Activated effector memory CD4-positive, alpha-beta T cell treated with Interleukin-2 at 50 U/mL for 16 hours (primary cell): ENCODE measurements at regions not wholly inside any gene's neighbourhood (a gene's known extent, or its start where the extent isn't known, plus 50 kb on each side); places are given as distances from the start of the nearest gene placed in this dataset.
"Not testable (repeated sequence)": the region's sequence is repeated elsewhere in the genome, so short reads cannot be mapped to it uniquely, and the experiment has no call there.

Experiments used
- DNase-seq: peaks from one replicate; pipeline ENCODE4 v3.0.0-alpha.2; 2020

- DNase-seq, result no peak
These were observed 136.3 kb upstream of the ESR1 start for GRCh38 chr6:151671195-151671594.

GRCh38 chr6:151674578-151674977, 132.9 kb upstream of the ESR1 start:
- no peak for DNase-seq

GRCh38 chr6:151675746-151676459, 131.6 kb upstream of the ESR1 start:
- DNase-seq, result peak; percentile 18

GRCh38 chr6:151676460-151676945, 131.0 kb upstream of the ESR1 start:
- no peak for DNase-seq

GRCh38 chr6:151677404-151677803, 130.1 kb upstream of the ESR1 start:
- DNase-seq, result no peak

GRCh38 chr6:151679081-151679480, 128.4 kb upstream of the ESR1 start:
- DNase-seq, result no peak

GRCh38 chr6:151679941-151680340, 127.5 kb upstream of the ESR1 start:
- DNase-seq, result no peak

- DNase-seq, result no peak
These were observed 126.5 kb upstream of the ESR1 start for GRCh38 chr6:151680846-151681432.

GRCh38 chr6:151681433-151682059, 125.9 kb upstream of the ESR1 start:
- DNase-seq, result no peak

GRCh38 chr6:151682251-151682650, 125.2 kb upstream of the ESR1 start:
- no peak for DNase-seq

GRCh38 chr6:151682922-151683321, 124.6 kb upstream of the ESR1 start:
- DNase-seq, result no peak

GRCh38 chr6:151683381-151683780, 124.1 kb upstream of the ESR1 start:
- no peak for DNase-seq

GRCh38 chr6:151689499-151690201, 117.8 kb upstream of the ESR1 start:
- no peak for DNase-seq

- DNase-seq, result no peak
These were observed 117.2 kb upstream of the ESR1 start for GRCh38 chr6:151690303-151690702.

- DNase-seq, result no peak
These were observed 116.5 kb upstream of the ESR1 start for GRCh38 chr6:151690768-151691562.

- DNase-seq, result no peak
These were observed 115.3 kb upstream of the ESR1 start for GRCh38 chr6:151692216-151692615.

GRCh38 chr6:151693366-151693765, 114.1 kb upstream of the ESR1 start:
- DNase-seq, result no peak

- DNase-seq, result no peak
These were observed 112.3 kb upstream of the ESR1 start for GRCh38 chr6:151695156-151695555.

GRCh38 chr6:151696302-151696701, 111.2 kb upstream of the ESR1 start:
- not testable (repeated sequence) for DNase-seq

- DNase-seq, result no peak
These were observed 108.4 kb upstream of the ESR1 start for GRCh38 chr6:151698931-151699700.

- DNase-seq, result no peak
These were observed 107.8 kb upstream of the ESR1 start for GRCh38 chr6:151699719-151700118.
